GM18498 (cell line): ENCODE measurements at regions not wholly inside any gene's neighbourhood (a gene's known extent, or its start where the extent isn't known, plus 50 kb on each side); places are given as distances from the start of the nearest gene placed in this dataset.
"Not testable (repeated sequence)": the region's sequence is repeated elsewhere in the genome, so short reads cannot be mapped to it uniquely, and the experiment has no call there.

ENCODE experiments used
- ATAC-seq: cut with Tn5 transposase; IDR thresholded peaks from one replicate; pipeline ENCODE4 v1.9.1; 2021; ENCODE audit warnings: mild to moderate bottlenecking, moderate library complexity; ENCODE audit not compliant: unreplicated experiment

- not testable (repeated sequence) for ATAC-seq
These were observed 112.2 kb upstream of the CCZ1B start for GRCh38 chr7:6938284-6938683.

GRCh38 chr7:6939126-6939525 lies 113.1 kb upstream of the CCZ1B start:
- ATAC-seq, result not testable (repeated sequence)

GRCh38 chr7:6939896-6940295 lies 113.8 kb upstream of the CCZ1B start:
- not testable (repeated sequence) for ATAC-seq

GRCh38 chr7:6946873-6947272 lies 120.8 kb upstream of the CCZ1B start:
- ATAC-seq, result not testable (repeated sequence)

GRCh38 chr7:6950231-6950630 lies 124.2 kb upstream of the CCZ1B start:
- not testable (repeated sequence) for ATAC-seq

- ATAC-seq, result not testable (repeated sequence)
These were observed 125.5 kb upstream of the CCZ1B start for GRCh38 chr7:6951553-6951952.

- not testable (repeated sequence) for ATAC-seq
These were observed 127.2 kb upstream of the CCZ1B start for GRCh38 chr7:6953138-6953797.

- ATAC-seq, result not testable (repeated sequence)
These were observed 127.7 kb upstream of the CCZ1B start for GRCh38 chr7:6953798-6954181.

GRCh38 chr7:6955385-6955784 lies 129.3 kb upstream of the CCZ1B start:
- not testable (repeated sequence) for ATAC-seq

GRCh38 chr7:6955990-6956566 lies 130.0 kb upstream of the CCZ1B start:
- not testable (repeated sequence) for ATAC-seq

GRCh38 chr7:6958371-6958770 lies 132.3 kb upstream of the CCZ1B start:
- not testable (repeated sequence) for ATAC-seq

GRCh38 chr7:6959942-6960341 lies 133.9 kb upstream of the CCZ1B start:
- not testable (repeated sequence) for ATAC-seq

GRCh38 chr7:6962871-6963270 lies 136.8 kb upstream of the CCZ1B start:
- ATAC-seq, result not testable (repeated sequence)

GRCh38 chr7:6965051-6965450 lies 139.0 kb upstream of the CCZ1B start:
- ATAC-seq, result not testable (repeated sequence)

GRCh38 chr7:6970180-6970579 lies 144.1 kb upstream of the CCZ1B start:
- ATAC-seq, result not testable (repeated sequence)

GRCh38 chr7:6974876-6975275 lies 148.8 kb upstream of the CCZ1B start:
- ATAC-seq, result not testable (repeated sequence)

- ATAC-seq, result not testable (repeated sequence)
These were observed 149.3 kb upstream of the CCZ1B start for GRCh38 chr7:6975346-6975745.

- not testable (repeated sequence) for ATAC-seq
These were observed 151.3 kb upstream of the CCZ1B start for GRCh38 chr7:6977368-6977767.

- ATAC-seq, result not testable (repeated sequence)
These were observed 152.3 kb upstream of the CCZ1B start for GRCh38 chr7:6978326-6978725.

GRCh38 chr7:6979456-6979855 lies 153.4 kb upstream of the CCZ1B start:
- not testable (repeated sequence) for ATAC-seq

GRCh38 chr7:6982375-6982774 lies 156.3 kb upstream of the CCZ1B start:
- ATAC-seq, result not testable (repeated sequence)

GRCh38 chr7:6986892-6987291 lies 160.8 kb upstream of the CCZ1B start:
- not testable (repeated sequence) for ATAC-seq
